ENCODE measurements at regions not wholly inside any gene's neighbourhood (a gene's known extent, or its start where the extent isn't known, plus 50 kb on each side); places are given as distances from the start of the nearest gene placed in this dataset.

GRCh38 chr6:109292420-109292819 lies 89.8 kb downstream of the CD164 start:
- TF ChIP-seq POLR2AphosphoS5 (IDR thresholded peaks at IDR 0.05; ENCODE audit: low read depth) (no peak), GABPA (IDR thresholded peaks at IDR 0.05; ENCODE audit: low read depth) (no peak)
- TF ChIP-seq, protein P1, sequence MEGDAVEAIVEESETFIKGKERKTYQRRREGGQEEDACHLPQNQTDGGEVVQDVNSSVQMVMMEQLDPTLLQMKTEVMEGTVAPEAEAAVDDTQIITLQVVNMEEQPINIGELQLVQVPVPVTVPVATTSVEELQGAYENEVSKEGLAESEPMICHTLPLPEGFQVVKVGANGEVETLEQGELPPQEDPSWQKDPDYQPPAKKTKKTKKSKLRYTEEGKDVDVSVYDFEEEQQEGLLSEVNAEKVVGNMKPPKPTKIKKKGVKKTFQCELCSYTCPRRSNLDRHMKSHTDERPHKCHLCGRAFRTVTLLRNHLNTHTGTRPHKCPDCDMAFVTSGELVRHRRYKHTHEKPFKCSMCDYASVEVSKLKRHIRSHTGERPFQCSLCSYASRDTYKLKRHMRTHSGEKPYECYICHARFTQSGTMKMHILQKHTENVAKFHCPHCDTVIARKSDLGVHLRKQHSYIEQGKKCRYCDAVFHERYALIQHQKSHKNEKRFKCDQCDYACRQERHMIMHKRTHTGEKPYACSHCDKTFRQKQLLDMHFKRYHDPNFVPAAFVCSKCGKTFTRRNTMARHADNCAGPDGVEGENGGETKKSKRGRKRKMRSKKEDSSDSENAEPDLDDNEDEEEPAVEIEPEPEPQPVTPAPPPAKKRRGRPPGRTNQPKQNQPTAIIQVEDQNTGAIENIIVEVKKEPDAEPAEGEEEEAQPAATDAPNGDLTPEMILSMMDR (IDR thresholded peaks at IDR 0.05; ENCODE audit: insufficient read depth, low read length) = no peak

Data from HL-60 (cell line).